ENCODE measurements at regions not wholly inside any gene's neighbourhood (a gene's known extent, or its start where the extent isn't known, plus 50 kb on each side); places are given as distances from the start of the nearest gene placed in this dataset.
"Not testable (repeated sequence)": the region's sequence is repeated elsewhere in the genome, so short reads cannot be mapped to it uniquely, and the experiment has no call there.

DNA sequence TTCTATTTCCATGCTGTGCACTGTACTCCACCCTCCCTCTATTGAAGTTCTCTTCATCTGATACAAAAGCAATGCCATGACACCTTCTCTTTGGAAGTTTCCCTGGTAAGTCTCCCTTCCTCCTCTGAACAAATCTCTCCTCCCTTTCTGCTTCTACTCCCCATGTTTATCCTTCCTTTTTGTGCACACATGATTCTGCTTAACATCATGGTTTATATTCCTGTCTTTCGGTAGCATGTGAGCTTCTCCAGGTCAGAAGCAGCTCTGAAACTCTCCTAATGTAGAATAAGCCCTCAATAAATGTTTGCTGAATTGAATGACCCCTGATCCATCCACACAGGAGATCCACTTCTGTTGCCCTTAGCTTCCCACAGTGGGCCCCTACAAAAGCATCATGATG is 328.6 kb downstream of the PLPP3 start:
- no peaks in the 10 kb centered on the region for H3K9me3 ChIP-seq (ENCODE audit: control insufficient read depth in 4 of 4, insufficient read depth in 3 of 4, low read length in 3 of 4)
- WGBS, 2 donors: 44 to 57% methylated on average over 1 of the region's 1 CpG
- no peak overlapping the region for H3K4me3 ChIP-seq
- TF ChIP-seq CTCF (IDR thresholded peaks at IDR 0.05; ENCODE audit: control extremely low read depth, extremely low read depth): no peak
- no peak overlapping the region for H3K27ac ChIP-seq (ENCODE audit: low read depth in 1 of 2, low read length in 1 of 2)
- no peaks in the 10 kb centered on the region for H3K36me3 ChIP-seq (ENCODE audit: control insufficient read depth in 4 of 4, insufficient read depth in 4 of 4, low read length in 4 of 4)
- H3K9ac ChIP-seq (ENCODE audit: insufficient read depth in 1 of 2, low read length in 2 of 2): no peak overlapping the region
- no peaks in the 10 kb centered on the region for H3K27me3 ChIP-seq (ENCODE audit: control insufficient read depth in 3 of 3, insufficient read depth in 3 of 3, low read length in 2 of 3)
- ATAC-seq (ENCODE audit: insufficient read depth, low FRiP score): no peak
- peaks cover 0 to 9% (median 0%) of the 10 kb centered on the region in 5 donors for H3K4me1 ChIP-seq (ENCODE audit: control insufficient read depth in 5 of 5, insufficient read depth in 5 of 5, low read length in 5 of 5)
- DNase-seq: no peak

- 16 to 64% methylated on average over 2 of the region's 2 CpGs for WGBS, 2 donors
- no peak for TF ChIP-seq CTCF (IDR thresholded peaks at IDR 0.05; ENCODE audit: control extremely low read depth, extremely low read depth)
Observed at GRCh38 chr1:56249234-56249633, 330.1 kb downstream of the PLPP3 start.

DNA sequence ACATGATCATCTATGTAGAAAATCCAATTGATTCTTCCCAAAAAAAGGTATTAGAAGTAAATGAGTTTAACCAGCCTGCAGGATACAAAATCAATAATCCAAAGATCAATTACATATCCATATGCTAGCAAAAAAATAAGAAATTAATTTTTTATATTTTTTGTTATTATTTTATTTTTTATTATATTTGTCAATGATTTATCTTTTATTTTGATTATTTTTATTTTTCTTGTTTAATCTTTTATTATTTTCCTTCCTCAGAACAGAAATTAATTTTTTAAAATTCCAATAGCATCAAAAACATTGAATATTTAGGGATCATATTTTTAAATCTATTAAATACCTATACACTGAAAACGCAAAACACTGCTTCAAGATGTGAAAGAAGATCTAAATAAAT is 331.2 kb downstream of the PLPP3 start:
- no peaks in the 10 kb centered on the region for H3K36me3 ChIP-seq (ENCODE audit: control insufficient read depth in 4 of 4, insufficient read depth in 4 of 4, low read length in 4 of 4)
- WGBS, 2 donors: 94 to 96% methylated on average over 1 of the region's 1 CpG
- TF ChIP-seq CTCF (IDR thresholded peaks at IDR 0.05; ENCODE audit: control extremely low read depth, extremely low read depth): no peak
- peaks cover 0 to 5% (median 0%) of the 10 kb centered on the region in 5 donors for H3K4me1 ChIP-seq (ENCODE audit: control insufficient read depth in 5 of 5, insufficient read depth in 5 of 5, low read length in 5 of 5)
- no peak overlapping the region for H3K27ac ChIP-seq (ENCODE audit: low read depth in 1 of 2, low read length in 1 of 2)
- no peak overlapping the region for H3K4me3 ChIP-seq
- ATAC-seq (ENCODE audit: insufficient read depth, low FRiP score) (no peak), DNase-seq (no peak)
- no peaks in the 10 kb centered on the region for H3K9me3 ChIP-seq (ENCODE audit: control insufficient read depth in 4 of 4, insufficient read depth in 3 of 4, low read length in 3 of 4)
- no peaks in the 10 kb centered on the region for H3K27me3 ChIP-seq (ENCODE audit: control insufficient read depth in 3 of 3, insufficient read depth in 3 of 3, low read length in 2 of 3)
- H3K9ac ChIP-seq (ENCODE audit: insufficient read depth in 1 of 2, low read length in 2 of 2): no peak overlapping the region

More at GRCh38 chr1:56249234-56249633, 330.1 kb downstream of the PLPP3 start:
- Histone ChIP-seq H3K9ac (ENCODE audit: insufficient read depth in 1 of 2, low read length in 2 of 2) (no peak overlapping the region), H3K4me1 (ENCODE audit: control insufficient read depth in 5 of 5, insufficient read depth in 5 of 5, low read length in 5 of 5) (peaks cover 0 to 5% (median 0%) of the 10 kb centered on the region in 5 donors), H3K27ac (ENCODE audit: low read depth in 1 of 2, low read length in 1 of 2) (no peak overlapping the region), H3K9me3 (ENCODE audit: control insufficient read depth in 4 of 4, insufficient read depth in 3 of 4, low read length in 3 of 4) (no peaks in the 10 kb centered on the region), H3K36me3 (ENCODE audit: control insufficient read depth in 4 of 4, insufficient read depth in 4 of 4, low read length in 4 of 4) (no peaks in the 10 kb centered on the region), H3K27me3 (ENCODE audit: control insufficient read depth in 3 of 3, insufficient read depth in 3 of 3, low read length in 2 of 3) (no peaks in the 10 kb centered on the region), H3K4me3 (no peak overlapping the region)
- no peak for DNase-seq
- ATAC-seq (ENCODE audit: insufficient read depth, low FRiP score): no peak

- WGBS, 2 donors: 89 to 90% methylated on average over 2 of the region's 2 CpGs
- not testable (repeated sequence) for H3K4me1 ChIP-seq (ENCODE audit: control insufficient read depth in 5 of 5, insufficient read depth in 5 of 5, low read length in 5 of 5); ATAC-seq (ENCODE audit: insufficient read depth, low FRiP score); H3K27me3 ChIP-seq (ENCODE audit: control insufficient read depth in 3 of 3, insufficient read depth in 3 of 3, low read length in 2 of 3); H3K9me3 ChIP-seq (ENCODE audit: control insufficient read depth in 4 of 4, insufficient read depth in 3 of 4, low read length in 3 of 4); H3K27ac ChIP-seq (ENCODE audit: low read depth in 1 of 2, low read length in 1 of 2); H3K4me3 ChIP-seq; H3K36me3 ChIP-seq (ENCODE audit: control insufficient read depth in 4 of 4, insufficient read depth in 4 of 4, low read length in 4 of 4); DNase-seq; H3K9ac ChIP-seq (ENCODE audit: insufficient read depth in 1 of 2, low read length in 2 of 2)
Observed at GRCh38 chr1:56246726-56247125, 332.6 kb downstream of the PLPP3 start.
